Liver (tissue), 8 donors: ENCODE measurements at regions not wholly inside any gene's neighbourhood (a gene's known extent, or its start where the extent isn't known, plus 50 kb on each side); places are given as distances from the start of the nearest gene placed in this dataset.

Source experiments
- DNase-seq: peaks from one replicate; pipeline ENCODE4 v3.0.0-alpha.2; 2017; ENCODE audit warnings: low spot score
- H3K27ac ChIP-seq, 2 donors: one replicate each; pipeline ENCODE4 v1.7.0; 2013; ENCODE audit warnings: inconsistent platforms in 2 of 2, low read length in 2 of 2, control low read depth in 1 of 2, low read depth in 1 of 2, mild to moderate bottlenecking in 1 of 2
- H3K27me3 ChIP-seq, 4 donors: one replicate each; pipeline versions ENCODE4 v1.6.1 to v1.7.0; 2013; ENCODE audit warnings: low read length in 3 of 4, inconsistent platforms in 1 of 4, mild to moderate bottlenecking in 1 of 4, moderate library complexity in 1 of 4; ENCODE audit not compliant: control insufficient read depth in 4 of 4, insufficient read depth in 4 of 4
- H3K36me3 ChIP-seq, 4 donors: one replicate each; pipeline versions ENCODE4 v1.6.1 to v1.7.0; 2013; ENCODE audit warnings: low read length in 3 of 4, mild to moderate bottlenecking in 3 of 4, low read depth in 1 of 4, moderate library complexity in 1 of 4; ENCODE audit not compliant: control insufficient read depth in 4 of 4, insufficient read depth in 3 of 4
- H3K4me1 ChIP-seq, 4 donors: one replicate each; pipeline versions ENCODE4 v1.6.1 to v1.7.0; 2013; ENCODE audit warnings: low read length in 3 of 4, mild to moderate bottlenecking in 3 of 4, moderate library complexity in 1 of 4; ENCODE audit not compliant: control insufficient read depth in 4 of 4, insufficient read depth in 4 of 4
- H3K4me3 ChIP-seq, 3 donors: one replicate each; pipeline versions ENCODE4 v1.6.1 to v1.7.0; 2013; ENCODE audit warnings: low read length in 3 of 3, control low read depth in 1 of 3, low read depth in 1 of 3, mild to moderate bottlenecking in 1 of 3
- H3K9ac ChIP-seq, 2 donors: one replicate each; pipeline ENCODE4 v1.7.0; 2013; ENCODE audit warnings: low read length in 2 of 2, mild to moderate bottlenecking in 2 of 2, moderate library complexity in 2 of 2, control low read depth in 1 of 2, low read depth in 1 of 2
- H3K9me3 ChIP-seq, 4 donors: one replicate each; pipeline versions ENCODE4 v1.6.1 to v1.7.0; 2013; ENCODE audit warnings: low read length in 3 of 4; ENCODE audit not compliant: control insufficient read depth in 4 of 4
- EGR1 ChIP-seq, 2 donors: IDR thresholded peaks; 2 replicates each; pipeline ENCODE4 v1.6.1; 2016 to 2018; ENCODE audit warnings: antibody characterized with exemption in 2 of 2, low read depth in 2 of 2
- FOXA1 ChIP-seq: IDR thresholded peaks from 2 replicates; pipeline ENCODE4 v1.6.1; 2016; ENCODE audit warnings: antibody characterized with exemption
- FOXA2 ChIP-seq: IDR thresholded peaks from 2 replicates; pipeline ENCODE4 v1.6.1; 2016; ENCODE audit warnings: antibody characterized with exemption
- GABPA ChIP-seq, 2 donors: IDR thresholded peaks in 1 of 2; conservative IDR thresholded peaks in 1 of 2; 2 replicates each; pipeline ENCODE4 v1.6.1; 2016; ENCODE audit warnings: antibody characterized with exemption in 2 of 2, mild to moderate bottlenecking in 1 of 2, moderate library complexity in 1 of 2
- HNF4A ChIP-seq, 2 donors: conservative IDR thresholded peaks; 2 replicates each; pipeline ENCODE4 v1.6.1; 2016; ENCODE audit warnings: antibody characterized with exemption in 2 of 2, mild to moderate bottlenecking in 2 of 2
- HNF4G ChIP-seq: IDR thresholded peaks from 2 replicates; pipeline ENCODE4 v1.6.1; 2016; ENCODE audit warnings: antibody characterized with exemption
- JUND ChIP-seq, 2 donors: IDR thresholded peaks; 2 replicates each; pipeline ENCODE4 v1.6.1; 2016; ENCODE audit warnings: antibody characterized with exemption in 2 of 2
- NR2F2 ChIP-seq: IDR thresholded peaks from 2 replicates; pipeline ENCODE4 v1.6.1; 2016; ENCODE audit warnings: antibody characterized with exemption
- RAD21 ChIP-seq, 2 donors: IDR thresholded peaks; 2 replicates each; pipeline ENCODE4 v1.6.1; 2016; ENCODE audit warnings: antibody characterized with exemption in 2 of 2, mild to moderate bottlenecking in 2 of 2
- RXRA ChIP-seq, 2 donors: IDR thresholded peaks; 2 replicates each; pipeline ENCODE4 v1.6.1; 2017 to 2018; ENCODE audit warnings: antibody characterized with exemption in 2 of 2, mild to moderate bottlenecking in 1 of 2
- SP1 ChIP-seq: IDR thresholded peaks from 2 replicates; pipeline ENCODE4 v1.6.1; 2018; ENCODE audit warnings: antibody characterized with exemption, mild to moderate bottlenecking
- TAF1 ChIP-seq: conservative IDR thresholded peaks from 2 replicates; pipeline ENCODE4 v1.6.1; 2016; ENCODE audit warnings: antibody characterized with exemption, mild to moderate bottlenecking
- YY1 ChIP-seq: IDR thresholded peaks from 2 replicates; pipeline ENCODE4 v1.6.1; 2016; ENCODE audit warnings: antibody characterized with exemption, mild to moderate bottlenecking
- WGBS: extraction: QIAGEN DNeasy Blood & Tissue Kit; methylation state at CpG from one replicate; pipeline ENCODE4 v1.1.7; 2013; 5-methylcytosine and 5-hydroxymethylcytosine counted together
- TF ChIP-seq, protein P1 (sequence below): fragments of 150-350 bp; IDR thresholded peaks from 2 replicates; pipeline ENCODE4 v1.5.1; 2017; ENCODE audit warnings: improper control_type of control experiment, low read depth, low read length; ENCODE audit not compliant: missing input control
- TF ChIP-seq, protein P2 (sequence below): IDR thresholded peaks from 2 replicates; pipeline ENCODE4 v1.6.1; 2016; ENCODE audit warnings: antibody characterized with exemption
- TF ChIP-seq, protein P3 (sequence below): IDR thresholded peaks from 2 replicates; pipeline ENCODE4 v1.6.1; 2016; ENCODE audit warnings: antibody characterized with exemption
- TF ChIP-seq, protein P4 (sequence below): IDR thresholded peaks from 2 replicates; pipeline ENCODE4 v1.6.1; 2016; ENCODE audit warnings: antibody characterized with exemption
- TF ChIP-seq, protein P5 (sequence below): IDR thresholded peaks from 2 replicates; pipeline ENCODE4 v1.6.1; 2016; ENCODE audit warnings: antibody characterized with exemption, mild to moderate bottlenecking
- donor health status: healthy.
- donor health status: healthy.
- donor health status: healthy.
- donor health status: healthy.
- donor health status: healthy.

DNA sequence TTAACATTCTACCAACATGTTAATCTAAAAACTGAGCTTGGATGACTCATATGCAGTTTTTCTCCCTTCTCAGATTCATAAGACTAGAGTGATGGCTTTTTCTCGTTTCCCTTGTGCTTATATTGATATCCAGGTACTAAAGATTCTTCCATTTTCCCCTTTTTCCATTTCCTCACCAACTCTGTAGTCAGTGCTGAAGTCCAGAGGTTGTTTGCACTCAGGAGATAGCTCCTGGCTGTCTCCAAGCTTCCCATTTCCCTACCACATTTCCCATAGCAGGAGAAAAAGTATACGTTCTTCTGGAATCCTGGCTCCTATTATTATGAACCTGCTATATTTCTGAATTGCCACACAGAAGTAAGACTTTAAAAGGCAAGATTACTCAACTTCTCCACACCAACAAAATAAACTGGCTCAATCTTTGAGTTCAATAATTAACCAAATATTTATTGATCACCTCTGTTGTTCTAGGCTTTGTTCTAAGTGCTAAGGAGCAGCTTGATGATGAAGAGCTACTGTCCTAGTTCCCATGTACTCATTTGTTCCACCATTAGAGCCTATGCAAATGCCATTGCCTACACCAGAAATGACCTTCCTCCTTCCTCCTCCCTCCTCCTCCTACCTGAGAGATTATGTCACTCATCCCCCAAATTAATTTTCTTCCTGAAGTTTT is 454.4 kb upstream of the RPS6KA3 start:
- Histone ChIP-seq H3K4me3 (no peak overlapping the region), H3K27me3 (no peaks in the 10 kb centered on the region), H3K9ac (no peak overlapping the region), H3K27ac (no peak overlapping the region), H3K36me3 (no peaks in the 10 kb centered on the region), H3K4me1 (peaks cover 0 to 5% (median 2%) of the 10 kb centered on the region in 4 donors), H3K9me3 (peaks cover 0 to 5% (median 1%) of the 10 kb centered on the region in 4 donors)
- no peak for TF ChIP-seq FOXA1
- no peak for TF ChIP-seq HNF4G
- TF ChIP-seq, protein P1, sequence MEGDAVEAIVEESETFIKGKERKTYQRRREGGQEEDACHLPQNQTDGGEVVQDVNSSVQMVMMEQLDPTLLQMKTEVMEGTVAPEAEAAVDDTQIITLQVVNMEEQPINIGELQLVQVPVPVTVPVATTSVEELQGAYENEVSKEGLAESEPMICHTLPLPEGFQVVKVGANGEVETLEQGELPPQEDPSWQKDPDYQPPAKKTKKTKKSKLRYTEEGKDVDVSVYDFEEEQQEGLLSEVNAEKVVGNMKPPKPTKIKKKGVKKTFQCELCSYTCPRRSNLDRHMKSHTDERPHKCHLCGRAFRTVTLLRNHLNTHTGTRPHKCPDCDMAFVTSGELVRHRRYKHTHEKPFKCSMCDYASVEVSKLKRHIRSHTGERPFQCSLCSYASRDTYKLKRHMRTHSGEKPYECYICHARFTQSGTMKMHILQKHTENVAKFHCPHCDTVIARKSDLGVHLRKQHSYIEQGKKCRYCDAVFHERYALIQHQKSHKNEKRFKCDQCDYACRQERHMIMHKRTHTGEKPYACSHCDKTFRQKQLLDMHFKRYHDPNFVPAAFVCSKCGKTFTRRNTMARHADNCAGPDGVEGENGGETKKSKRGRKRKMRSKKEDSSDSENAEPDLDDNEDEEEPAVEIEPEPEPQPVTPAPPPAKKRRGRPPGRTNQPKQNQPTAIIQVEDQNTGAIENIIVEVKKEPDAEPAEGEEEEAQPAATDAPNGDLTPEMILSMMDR, result no peak
- TF ChIP-seq GABPA (IDR thresholded peaks at IDR 0.05 in 1 of 2, conservative IDR thresholded peaks at IDR 0.05 in 1 of 2), result no peak
- peak; percentile 59 for TF ChIP-seq YY1
- TF ChIP-seq TAF1, result no peak
- no peak for TF ChIP-seq FOXA2
- TF ChIP-seq NR2F2, result no peak
- TF ChIP-seq JUND (IDR thresholded peaks at IDR 0.05), result peak in 1 of 2 donors; percentile 35
- TF ChIP-seq, protein P2, sequence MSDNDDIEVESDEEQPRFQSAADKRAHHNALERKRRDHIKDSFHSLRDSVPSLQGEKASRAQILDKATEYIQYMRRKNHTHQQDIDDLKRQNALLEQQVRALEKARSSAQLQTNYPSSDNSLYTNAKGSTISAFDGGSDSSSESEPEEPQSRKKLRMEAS, result no peak
- TF ChIP-seq HNF4A (conservative IDR thresholded peaks at IDR 0.05), result peak; percentile 64 to 74
- TF ChIP-seq SP1, result no peak
- TF ChIP-seq, protein P3, sequence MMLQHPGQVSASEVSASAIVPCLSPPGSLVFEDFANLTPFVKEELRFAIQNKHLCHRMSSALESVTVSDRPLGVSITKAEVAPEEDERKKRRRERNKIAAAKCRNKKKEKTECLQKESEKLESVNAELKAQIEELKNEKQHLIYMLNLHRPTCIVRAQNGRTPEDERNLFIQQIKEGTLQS, result no peak
- TF ChIP-seq, protein P4, sequence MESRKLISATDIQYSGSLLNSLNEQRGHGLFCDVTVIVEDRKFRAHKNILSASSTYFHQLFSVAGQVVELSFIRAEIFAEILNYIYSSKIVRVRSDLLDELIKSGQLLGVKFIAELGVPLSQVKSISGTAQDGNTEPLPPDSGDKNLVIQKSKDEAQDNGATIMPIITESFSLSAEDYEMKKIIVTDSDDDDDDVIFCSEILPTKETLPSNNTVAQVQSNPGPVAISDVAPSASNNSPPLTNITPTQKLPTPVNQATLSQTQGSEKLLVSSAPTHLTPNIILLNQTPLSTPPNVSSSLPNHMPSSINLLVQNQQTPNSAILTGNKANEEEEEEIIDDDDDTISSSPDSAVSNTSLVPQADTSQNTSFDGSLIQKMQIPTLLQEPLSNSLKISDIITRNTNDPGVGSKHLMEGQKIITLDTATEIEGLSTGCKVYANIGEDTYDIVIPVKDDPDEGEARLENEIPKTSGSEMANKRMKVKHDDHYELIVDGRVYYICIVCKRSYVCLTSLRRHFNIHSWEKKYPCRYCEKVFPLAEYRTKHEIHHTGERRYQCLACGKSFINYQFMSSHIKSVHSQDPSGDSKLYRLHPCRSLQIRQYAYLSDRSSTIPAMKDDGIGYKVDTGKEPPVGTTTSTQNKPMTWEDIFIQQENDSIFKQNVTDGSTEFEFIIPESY, result no peak
- TF ChIP-seq RXRA (IDR thresholded peaks at IDR 0.05), result no peak
- TF ChIP-seq, protein P5, sequence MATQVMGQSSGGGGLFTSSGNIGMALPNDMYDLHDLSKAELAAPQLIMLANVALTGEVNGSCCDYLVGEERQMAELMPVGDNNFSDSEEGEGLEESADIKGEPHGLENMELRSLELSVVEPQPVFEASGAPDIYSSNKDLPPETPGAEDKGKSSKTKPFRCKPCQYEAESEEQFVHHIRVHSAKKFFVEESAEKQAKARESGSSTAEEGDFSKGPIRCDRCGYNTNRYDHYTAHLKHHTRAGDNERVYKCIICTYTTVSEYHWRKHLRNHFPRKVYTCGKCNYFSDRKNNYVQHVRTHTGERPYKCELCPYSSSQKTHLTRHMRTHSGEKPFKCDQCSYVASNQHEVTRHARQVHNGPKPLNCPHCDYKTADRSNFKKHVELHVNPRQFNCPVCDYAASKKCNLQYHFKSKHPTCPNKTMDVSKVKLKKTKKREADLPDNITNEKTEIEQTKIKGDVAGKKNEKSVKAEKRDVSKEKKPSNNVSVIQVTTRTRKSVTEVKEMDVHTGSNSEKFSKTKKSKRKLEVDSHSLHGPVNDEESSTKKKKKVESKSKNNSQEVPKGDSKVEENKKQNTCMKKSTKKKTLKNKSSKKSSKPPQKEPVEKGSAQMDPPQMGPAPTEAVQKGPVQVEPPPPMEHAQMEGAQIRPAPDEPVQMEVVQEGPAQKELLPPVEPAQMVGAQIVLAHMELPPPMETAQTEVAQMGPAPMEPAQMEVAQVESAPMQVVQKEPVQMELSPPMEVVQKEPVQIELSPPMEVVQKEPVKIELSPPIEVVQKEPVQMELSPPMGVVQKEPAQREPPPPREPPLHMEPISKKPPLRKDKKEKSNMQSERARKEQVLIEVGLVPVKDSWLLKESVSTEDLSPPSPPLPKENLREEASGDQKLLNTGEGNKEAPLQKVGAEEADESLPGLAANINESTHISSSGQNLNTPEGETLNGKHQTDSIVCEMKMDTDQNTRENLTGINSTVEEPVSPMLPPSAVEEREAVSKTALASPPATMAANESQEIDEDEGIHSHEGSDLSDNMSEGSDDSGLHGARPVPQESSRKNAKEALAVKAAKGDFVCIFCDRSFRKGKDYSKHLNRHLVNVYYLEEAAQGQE, result no peak
- TF ChIP-seq RAD21 (IDR thresholded peaks at IDR 0.05), result no peak
- no peak for TF ChIP-seq EGR1 (IDR thresholded peaks at IDR 0.05; ENCODE audit: low read depth in 2 of 2)
- no peak for DNase-seq
- WGBS, result 29% methylated on average over 2 of the region's 2 CpGs
